ENCODE measurements at regions not wholly inside any gene's neighbourhood (a gene's known extent, or its start where the extent isn't known, plus 50 kb on each side); places are given as distances from the start of the nearest gene placed in this dataset.

DNA sequence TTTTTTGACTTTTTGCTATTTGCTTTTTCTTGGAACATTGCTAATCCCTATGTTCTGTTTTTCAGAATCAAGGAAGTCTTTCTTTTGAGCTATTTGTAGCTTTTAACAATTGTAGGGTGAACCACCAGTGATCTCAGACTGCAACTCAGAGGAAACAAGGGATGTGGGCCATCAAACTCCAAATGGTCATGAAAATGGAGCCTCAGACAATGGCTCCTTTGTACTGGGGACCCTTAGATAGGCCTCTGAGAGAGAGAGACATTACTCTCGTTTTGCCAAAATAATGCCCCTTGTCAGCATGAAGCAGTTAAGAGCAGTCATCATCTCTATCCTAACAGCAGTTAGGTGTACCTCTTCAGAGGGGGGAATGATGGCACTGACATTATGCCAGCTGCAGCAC lies 56.4 kb upstream of the GJB6 start:
- Histone ChIP-seq H3K9ac (ENCODE audit: low read depth, low read length, poor library complexity, severe bottlenecking) (no peak overlapping the region), H3K4me3 (ENCODE audit: low read length, poor library complexity, severe bottlenecking) (no peak overlapping the region), H3K4me2 (ENCODE audit: low read depth, low read length, poor library complexity, severe bottlenecking) (no peak overlapping the region), H3K9me2 (replicated peaks; ENCODE audit: low read depth, low read length) (no peaks in the 10 kb centered on the region), H3K27me3 (ENCODE audit: insufficient read depth, low read length, poor library complexity, severe bottlenecking) (no peaks in the 10 kb centered on the region), H3K36me3 (ENCODE audit: insufficient read depth, low read length) (no peaks in the 10 kb centered on the region), H4K20me1 (ENCODE audit: insufficient read depth, low read length, poor library complexity, severe bottlenecking) (no peaks in the 10 kb centered on the region), H3K9me3 (ENCODE audit: insufficient read depth, low read depth, low read length) (peaks cover 23% of the 10 kb centered on the region; the same call in 1 of the 2 replicates), H3F3A (ENCODE audit: low read depth) (no peaks in the 10 kb centered on the region), H2AFZ (ENCODE audit: low read length) (no peak overlapping the region), H3K79me2 (ENCODE audit: insufficient read depth, low read length) (no peaks in the 10 kb centered on the region), H3K4me1 (ENCODE audit: insufficient read depth, low read length, poor library complexity, severe bottlenecking) (no peaks in the 10 kb centered on the region)
- TF ChIP-seq, protein P1, sequence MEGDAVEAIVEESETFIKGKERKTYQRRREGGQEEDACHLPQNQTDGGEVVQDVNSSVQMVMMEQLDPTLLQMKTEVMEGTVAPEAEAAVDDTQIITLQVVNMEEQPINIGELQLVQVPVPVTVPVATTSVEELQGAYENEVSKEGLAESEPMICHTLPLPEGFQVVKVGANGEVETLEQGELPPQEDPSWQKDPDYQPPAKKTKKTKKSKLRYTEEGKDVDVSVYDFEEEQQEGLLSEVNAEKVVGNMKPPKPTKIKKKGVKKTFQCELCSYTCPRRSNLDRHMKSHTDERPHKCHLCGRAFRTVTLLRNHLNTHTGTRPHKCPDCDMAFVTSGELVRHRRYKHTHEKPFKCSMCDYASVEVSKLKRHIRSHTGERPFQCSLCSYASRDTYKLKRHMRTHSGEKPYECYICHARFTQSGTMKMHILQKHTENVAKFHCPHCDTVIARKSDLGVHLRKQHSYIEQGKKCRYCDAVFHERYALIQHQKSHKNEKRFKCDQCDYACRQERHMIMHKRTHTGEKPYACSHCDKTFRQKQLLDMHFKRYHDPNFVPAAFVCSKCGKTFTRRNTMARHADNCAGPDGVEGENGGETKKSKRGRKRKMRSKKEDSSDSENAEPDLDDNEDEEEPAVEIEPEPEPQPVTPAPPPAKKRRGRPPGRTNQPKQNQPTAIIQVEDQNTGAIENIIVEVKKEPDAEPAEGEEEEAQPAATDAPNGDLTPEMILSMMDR (conservative IDR thresholded peaks at IDR 0.05; ENCODE audit: low read length), result no peak
- TF ChIP-seq EZH2phosphoT487 (IDR thresholded peaks at IDR 0.05; ENCODE audit: borderline replicate concordance), result no peak

DNA sequence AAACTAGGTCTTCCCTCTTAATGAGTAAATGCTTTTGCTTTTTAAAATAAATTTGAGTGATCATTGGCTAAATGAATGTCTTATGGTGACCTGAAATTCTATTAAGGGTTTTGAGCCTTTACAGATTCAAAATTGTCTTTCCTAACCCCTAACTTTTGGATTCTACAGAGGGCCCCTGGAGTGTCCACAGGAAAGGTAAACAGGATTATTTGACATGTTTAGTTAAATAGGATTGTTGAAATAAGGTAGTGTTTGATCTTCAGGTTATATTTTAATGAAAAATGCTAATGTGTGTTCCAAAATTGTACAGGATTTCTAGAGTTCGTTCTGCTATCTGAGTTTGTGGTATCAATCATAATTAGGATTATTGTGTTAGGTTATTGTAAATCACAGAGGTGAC lies 55.9 kb upstream of the GJB6 start:
- Histone ChIP-seq H4K20me1 (ENCODE audit: insufficient read depth, low read length, poor library complexity, severe bottlenecking) (no peaks in the 10 kb centered on the region), H3K4me3 (ENCODE audit: low read length, poor library complexity, severe bottlenecking) (no peak overlapping the region), H3K79me2 (ENCODE audit: insufficient read depth, low read length) (no peaks in the 10 kb centered on the region), H3K27me3 (ENCODE audit: insufficient read depth, low read length, poor library complexity, severe bottlenecking) (no peaks in the 10 kb centered on the region), H3K9me2 (replicated peaks; ENCODE audit: low read depth, low read length) (no peaks in the 10 kb centered on the region), H3K36me3 (ENCODE audit: insufficient read depth, low read length) (no peaks in the 10 kb centered on the region), H3F3A (ENCODE audit: low read depth) (no peaks in the 10 kb centered on the region), H3K4me1 (ENCODE audit: insufficient read depth, low read length, poor library complexity, severe bottlenecking) (no peaks in the 10 kb centered on the region), H3K9me3 (ENCODE audit: insufficient read depth, low read depth, low read length) (peaks cover 29% of the 10 kb centered on the region; the same call in 1 of the 2 replicates), H3K4me2 (ENCODE audit: low read depth, low read length, poor library complexity, severe bottlenecking) (no peak overlapping the region), H3K9ac (ENCODE audit: low read depth, low read length, poor library complexity, severe bottlenecking) (no peak overlapping the region), H2AFZ (ENCODE audit: low read length) (no peak overlapping the region)
- TF ChIP-seq EZH2phosphoT487 (IDR thresholded peaks at IDR 0.05; ENCODE audit: borderline replicate concordance), result no peak
- TF ChIP-seq, protein P1 (conservative IDR thresholded peaks at IDR 0.05; ENCODE audit: low read length), result no peak

DNA sequence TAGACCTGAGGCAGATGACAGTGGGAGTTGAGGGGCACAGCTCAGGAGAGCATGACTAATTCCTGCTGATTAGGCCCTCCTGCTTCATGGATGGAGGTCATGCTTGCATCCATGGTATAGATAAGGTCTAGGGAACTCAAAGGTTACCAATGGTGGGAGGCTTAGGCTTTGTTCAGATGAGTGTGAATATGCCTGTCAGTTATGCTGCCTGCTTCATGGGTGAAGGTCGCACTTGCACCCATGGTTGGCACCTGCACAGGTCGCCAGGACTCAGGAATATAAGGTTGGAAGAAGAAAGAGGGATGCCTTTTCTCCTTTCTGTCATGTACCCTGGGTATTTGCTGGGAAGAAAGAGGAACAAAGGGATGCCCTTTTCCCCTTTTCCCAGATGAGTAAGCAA lies 53.4 kb upstream of the GJB6 start:
- no peaks in the 10 kb centered on the region for H3K4me1 ChIP-seq (ENCODE audit: insufficient read depth, low read length, poor library complexity, severe bottlenecking)
- TF ChIP-seq, protein P1 (conservative IDR thresholded peaks at IDR 0.05; ENCODE audit: low read length), result no peak
- TF ChIP-seq EZH2phosphoT487 (IDR thresholded peaks at IDR 0.05; ENCODE audit: borderline replicate concordance), result no peak
- H3K36me3 ChIP-seq (ENCODE audit: insufficient read depth, low read length), result no peaks in the 10 kb centered on the region
- H2AFZ ChIP-seq (ENCODE audit: low read length), result no peak overlapping the region
- H3K9me2 ChIP-seq (replicated peaks; ENCODE audit: low read depth, low read length), result no peaks in the 10 kb centered on the region
- peaks cover 32% of the 10 kb centered on the region; the same call in 1 of the 2 replicates for H3K9me3 ChIP-seq (ENCODE audit: insufficient read depth, low read depth, low read length)
- no peak overlapping the region for H3K4me3 ChIP-seq (ENCODE audit: low read length, poor library complexity, severe bottlenecking)
- H3K9ac ChIP-seq (ENCODE audit: low read depth, low read length, poor library complexity, severe bottlenecking), result no peak overlapping the region
- H3K79me2 ChIP-seq (ENCODE audit: insufficient read depth, low read length), result no peaks in the 10 kb centered on the region
- H3F3A ChIP-seq (ENCODE audit: low read depth), result no peaks in the 10 kb centered on the region
- H4K20me1 ChIP-seq (ENCODE audit: insufficient read depth, low read length, poor library complexity, severe bottlenecking), result no peaks in the 10 kb centered on the region
- no peaks in the 10 kb centered on the region for H3K27me3 ChIP-seq (ENCODE audit: insufficient read depth, low read length, poor library complexity, severe bottlenecking)
- H3K4me2 ChIP-seq (ENCODE audit: low read depth, low read length, poor library complexity, severe bottlenecking), result no peak overlapping the region
